Sigmoid colon (tissue), 4 donors: ENCODE measurements at regions not wholly inside any gene's neighbourhood (a gene's known extent, or its start where the extent isn't known, plus 50 kb on each side); places are given as distances from the start of the nearest gene placed in this dataset.

Source experiments
- EP300 ChIP-seq, 4 donors: sonication (generic); formaldehyde crosslinking; IDR thresholded peaks; one replicate each; pipeline ENCODE4 v1.6.1; 2017; ENCODE audit warnings: antibody characterized with exemption in 4 of 4
- POLR2A ChIP-seq, 2 donors: fragments of 450-650 bp; IDR thresholded peaks; one replicate each; pipeline ENCODE4 v1.6.1; 2016; ENCODE audit warnings: antibody characterized with exemption in 2 of 2, mild to moderate bottlenecking in 2 of 2, moderate library complexity in 2 of 2
- TF ChIP-seq, protein P1 (sequence below), 4 experiments: fragments of 450-650 bp in 3 of 4; fragments of 200-600 bp in 1 of 4; IDR thresholded peaks; one replicate each; pipeline ENCODE4 v1.5.1; 2016 to 2019; ENCODE audit warnings: antibody characterized with exemption in 4 of 4, mild to moderate bottlenecking in 3 of 4, moderate library complexity in 2 of 4

DNA sequence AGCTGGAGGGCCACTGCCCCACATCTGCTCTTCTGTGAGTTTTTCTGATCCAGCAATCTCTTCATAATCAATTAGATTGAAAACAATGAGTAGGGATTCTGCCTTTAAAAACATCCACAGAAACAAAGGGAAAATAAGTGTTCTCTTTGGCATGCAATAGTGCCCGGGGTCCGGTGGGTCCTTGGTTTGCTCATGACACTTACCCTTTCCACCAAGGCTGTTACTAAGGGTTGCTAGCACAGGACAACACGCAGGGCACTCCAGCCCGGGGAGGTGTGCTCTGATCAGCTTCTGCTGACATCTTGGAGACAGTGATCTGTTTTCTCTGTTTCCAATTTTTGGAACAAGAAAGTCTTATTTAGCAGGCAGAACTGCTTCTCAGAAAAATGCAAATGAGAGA is 146.7 kb downstream of the TEX36 start:
- TF ChIP-seq EP300 (IDR thresholded peaks at IDR 0.05): no peak
- TF ChIP-seq, protein P1, sequence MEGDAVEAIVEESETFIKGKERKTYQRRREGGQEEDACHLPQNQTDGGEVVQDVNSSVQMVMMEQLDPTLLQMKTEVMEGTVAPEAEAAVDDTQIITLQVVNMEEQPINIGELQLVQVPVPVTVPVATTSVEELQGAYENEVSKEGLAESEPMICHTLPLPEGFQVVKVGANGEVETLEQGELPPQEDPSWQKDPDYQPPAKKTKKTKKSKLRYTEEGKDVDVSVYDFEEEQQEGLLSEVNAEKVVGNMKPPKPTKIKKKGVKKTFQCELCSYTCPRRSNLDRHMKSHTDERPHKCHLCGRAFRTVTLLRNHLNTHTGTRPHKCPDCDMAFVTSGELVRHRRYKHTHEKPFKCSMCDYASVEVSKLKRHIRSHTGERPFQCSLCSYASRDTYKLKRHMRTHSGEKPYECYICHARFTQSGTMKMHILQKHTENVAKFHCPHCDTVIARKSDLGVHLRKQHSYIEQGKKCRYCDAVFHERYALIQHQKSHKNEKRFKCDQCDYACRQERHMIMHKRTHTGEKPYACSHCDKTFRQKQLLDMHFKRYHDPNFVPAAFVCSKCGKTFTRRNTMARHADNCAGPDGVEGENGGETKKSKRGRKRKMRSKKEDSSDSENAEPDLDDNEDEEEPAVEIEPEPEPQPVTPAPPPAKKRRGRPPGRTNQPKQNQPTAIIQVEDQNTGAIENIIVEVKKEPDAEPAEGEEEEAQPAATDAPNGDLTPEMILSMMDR (IDR thresholded peaks at IDR 0.05): no peak
- TF ChIP-seq POLR2A (IDR thresholded peaks at IDR 0.05): no peak
